ENCODE measurements at regions not wholly inside any gene's neighbourhood (a gene's known extent, or its start where the extent isn't known, plus 50 kb on each side); places are given as distances from the start of the nearest gene placed in this dataset.
A peak's percentile ranks its signal among the peaks of the same experiment; 100 is the strongest.

DNA sequence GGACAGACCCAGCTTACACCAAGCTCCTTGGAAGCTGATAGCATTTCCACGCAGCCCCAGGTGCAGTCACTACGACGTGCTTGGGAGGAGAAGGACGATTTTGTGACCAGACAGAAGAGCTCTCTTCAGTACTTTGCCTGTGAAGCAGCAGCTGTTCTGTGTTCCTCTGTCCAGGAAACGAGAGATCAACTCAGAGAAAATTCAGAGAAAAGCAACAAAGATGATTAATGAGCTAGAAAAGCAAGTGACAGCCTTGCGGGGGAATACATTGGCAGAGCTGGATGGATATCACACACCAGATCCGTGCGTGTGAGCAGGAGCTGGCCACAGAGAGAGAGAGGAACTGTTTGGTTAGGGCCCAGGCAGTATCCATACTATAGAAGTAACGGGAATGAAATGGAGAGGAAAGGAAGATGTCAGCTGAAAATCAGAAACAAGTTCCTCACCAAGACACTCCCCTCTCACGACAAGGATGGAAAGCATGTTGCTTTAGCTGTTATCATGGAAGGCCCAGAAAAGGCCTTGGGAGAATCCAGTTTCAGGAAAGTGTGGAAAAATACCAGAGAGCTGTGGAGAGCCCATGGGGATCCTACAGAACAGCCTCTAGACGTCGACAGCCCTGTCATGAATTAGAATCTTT is 106.2 kb downstream of the TOMM20 start (continued):
- TF ChIP-seq, protein P1, sequence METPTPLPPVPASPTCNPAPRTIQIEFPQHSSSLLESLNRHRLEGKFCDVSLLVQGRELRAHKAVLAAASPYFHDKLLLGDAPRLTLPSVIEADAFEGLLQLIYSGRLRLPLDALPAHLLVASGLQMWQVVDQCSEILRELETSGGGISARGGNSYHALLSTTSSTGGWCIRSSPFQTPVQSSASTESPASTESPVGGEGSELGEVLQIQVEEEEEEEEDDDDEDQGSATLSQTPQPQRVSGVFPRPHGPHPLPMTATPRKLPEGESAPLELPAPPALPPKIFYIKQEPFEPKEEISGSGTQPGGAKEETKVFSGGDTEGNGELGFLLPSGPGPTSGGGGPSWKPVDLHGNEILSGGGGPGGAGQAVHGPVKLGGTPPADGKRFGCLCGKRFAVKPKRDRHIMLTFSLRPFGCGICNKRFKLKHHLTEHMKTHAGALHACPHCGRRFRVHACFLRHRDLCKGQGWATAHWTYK (CRISPR knock-in tag; IDR thresholded peaks at IDR 0.05), result no peak
- no peak for TF ChIP-seq DACH1 (IDR thresholded peaks at IDR 0.05; ENCODE audit: partially characterized antibody)
- peak; percentile 5; the same call in 1 of the 2 replicates for TF ChIP-seq BHLHE40 (IDR thresholded peaks at IDR 0.05; ENCODE audit: low read length)
- no peak for TF ChIP-seq MIER1 (IDR thresholded peaks at IDR 0.05; ENCODE audit: low read depth)
- TF ChIP-seq PHB2 (IDR thresholded peaks at IDR 0.05; ENCODE audit: low read depth), result no peak
- TF ChIP-seq ARID4B (CRISPR knock-in tag; IDR thresholded peaks at IDR 0.05), result no peak
- TF ChIP-seq ELF4 (CRISPR knock-in tag; IDR thresholded peaks at IDR 0.05), result no peak
- TF ChIP-seq FOXK2 (conservative IDR thresholded peaks at IDR 0.05 in 1 of 2, IDR thresholded peaks at IDR 0.05 in 1 of 2; ENCODE audit: low read depth in 2 of 2), result no peak
- TF ChIP-seq ZNF175 (CRISPR knock-in tag; IDR thresholded peaks at IDR 0.05; ENCODE audit: low read depth), result no peak

Data from K562 (cell line).